D721Med (cell line): ENCODE measurements at regions not wholly inside any gene's neighbourhood (a gene's known extent, or its start where the extent isn't known, plus 50 kb on each side); places are given as distances from the start of the nearest gene placed in this dataset.
"Not testable (repeated sequence)": the region's sequence is repeated elsewhere in the genome, so short reads cannot be mapped to it uniquely, and the experiment has no call there.

Experiments used
- DNase-seq: peaks from one replicate; pipeline ENCODE4 v3.0.0; 2011; ENCODE audit warnings: low spot score; ENCODE audit not compliant: insufficient read length
- FAIRE-seq: peaks from 2 replicates; lab custom pipeline; 2011; peaks lifted over from hg19 to GRCh38; lab: Jason Lieb, UNC
- CTCF ChIP-seq: IDR thresholded peaks from 2 replicates; pipeline ENCODE4 v1.5.1; 2012; ENCODE audit warnings: mild to moderate bottlenecking, control low read depth; ENCODE audit not compliant: insufficient read depth; ENCODE audit errors: missing control alignments

GRCh38 chr4:179344861-179345260 is 1902.6 kb upstream of the AGA start:
- no peak for DNase-seq
- no peak for FAIRE-seq
- TF ChIP-seq CTCF, result no peak

DNA sequence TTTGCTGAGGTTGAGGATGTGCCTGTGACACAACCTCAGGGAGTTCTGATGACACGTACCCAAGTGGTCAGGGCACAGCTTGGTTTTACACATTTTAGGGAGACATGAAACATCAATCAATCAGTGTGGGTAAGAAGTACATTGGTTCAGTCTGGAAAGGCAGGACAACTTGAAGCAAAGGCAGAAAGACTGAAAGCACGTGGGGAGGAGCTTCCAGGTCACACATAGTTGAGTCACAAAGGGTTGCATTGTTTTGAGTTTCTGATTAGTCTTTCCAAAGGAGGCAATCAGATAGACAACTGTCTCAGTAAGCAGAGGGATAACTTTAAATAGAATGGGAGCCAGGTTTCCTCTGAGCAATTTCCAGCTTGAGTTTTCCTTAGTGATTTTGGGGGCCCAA is 1910.0 kb upstream of the AGA start:
- DNase-seq (no peak), FAIRE-seq (no peak)
- no peak for TF ChIP-seq CTCF

GRCh38 chr4:179353786-179354185 is 1911.5 kb upstream of the AGA start:
- FAIRE-seq (no peak), DNase-seq (no peak)
- no peak for TF ChIP-seq CTCF

GRCh38 chr4:179361978-179362486 is 1919.8 kb upstream of the AGA start:
- TF ChIP-seq CTCF, result no peak
- no peak for FAIRE-seq
- no peak for DNase-seq

GRCh38 chr4:179365932-179366331 is 1923.7 kb upstream of the AGA start:
- not testable (repeated sequence) for DNase-seq, FAIRE-seq

DNA sequence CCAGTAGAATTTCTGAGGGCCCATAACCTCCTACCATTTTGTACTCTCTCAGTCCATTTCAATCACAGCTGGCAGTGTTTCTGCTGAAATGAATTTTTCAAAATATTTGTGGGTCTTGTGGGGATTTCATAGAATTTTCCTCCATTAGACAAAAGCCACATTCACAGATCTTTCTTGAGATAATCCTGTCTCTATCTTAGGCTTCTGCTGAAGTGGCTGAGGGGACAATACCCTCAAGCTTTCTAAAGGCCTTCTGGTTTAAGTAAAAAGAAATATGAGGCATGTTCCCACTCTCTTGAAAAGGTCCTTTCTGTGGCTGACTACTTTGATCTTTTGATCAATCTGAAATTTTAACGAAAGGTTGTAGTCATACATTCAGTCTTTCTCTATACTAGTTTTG is 1930.0 kb upstream of the AGA start:
- FAIRE-seq (no peak), DNase-seq (no peak)
- no peak for TF ChIP-seq CTCF

DNA sequence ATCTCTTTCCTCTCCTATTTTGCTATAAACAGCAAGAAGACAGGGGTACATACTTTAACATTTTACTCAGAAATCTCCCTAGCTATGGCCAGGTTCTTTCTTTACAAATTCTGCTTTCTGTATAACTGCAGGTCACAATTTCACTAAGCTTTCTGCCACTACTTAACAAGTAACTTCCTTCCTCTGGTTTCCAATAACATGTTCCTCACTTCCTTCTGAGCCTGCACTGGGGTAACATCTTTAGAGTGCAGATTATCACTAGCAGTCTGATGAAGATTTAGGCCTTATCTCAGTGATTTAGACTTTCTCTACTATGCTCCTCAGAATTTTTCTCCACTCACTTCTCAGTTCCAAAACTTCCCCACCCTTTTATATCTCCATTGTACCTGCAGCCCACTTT is 1930.5 kb upstream of the AGA start:
- TF ChIP-seq CTCF, result no peak

DNA sequence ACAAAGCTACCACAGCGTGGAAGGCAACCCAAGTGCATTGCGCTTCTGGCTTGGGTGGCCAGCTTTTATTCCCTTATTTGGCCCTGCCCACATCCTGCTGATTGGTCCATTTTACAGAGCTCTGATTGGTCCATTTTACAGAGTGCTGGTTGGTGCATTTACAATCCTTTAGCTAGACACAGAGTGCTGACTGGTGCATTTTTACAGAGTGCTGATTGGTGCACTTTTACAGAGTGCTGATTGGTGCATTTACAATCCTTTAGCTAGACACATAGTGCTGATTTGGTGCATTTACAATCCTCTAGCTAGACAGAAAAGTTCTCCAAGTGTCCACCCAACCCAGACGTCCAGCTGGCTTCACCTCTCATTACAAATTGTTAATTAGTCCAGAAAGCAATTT is 1936.6 kb upstream of the AGA start:
- not testable (repeated sequence) for FAIRE-seq, DNase-seq

More for the DNA sequence above, 1930.5 kb upstream of the AGA start:
- FAIRE-seq (no peak), DNase-seq (no peak)
